ENCODE measurements at regions not wholly inside any gene's neighbourhood (a gene's known extent, or its start where the extent isn't known, plus 50 kb on each side); places are given as distances from the start of the nearest gene placed in this dataset.

DNA sequence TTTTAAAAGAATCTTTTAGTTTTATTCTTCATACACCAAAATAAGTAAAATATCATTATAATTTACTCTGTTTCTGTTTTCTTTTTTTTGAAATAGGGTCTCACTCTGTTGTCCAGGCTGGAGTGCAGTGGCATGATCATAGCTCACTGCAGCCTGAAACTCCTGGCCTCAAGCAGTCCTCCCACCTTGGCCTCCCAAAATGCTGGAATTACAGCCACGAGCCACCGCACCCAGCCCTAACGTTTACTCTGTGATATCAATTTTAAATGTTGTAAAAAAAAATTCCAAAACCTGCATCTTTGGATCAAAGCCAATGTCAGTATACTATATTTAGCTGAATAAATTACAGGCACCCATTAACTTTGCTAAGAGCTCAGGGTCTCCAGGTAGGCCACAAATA is 437.1 kb upstream of the USP15 start:
- CTCF ChIA-PET (ENCODE audit: unreplicated experiment) = no interaction called here
- H3K4me1 ChIP-seq (ENCODE audit: insufficient read depth, low read length, poor library complexity, severe bottlenecking) = no peaks in the 10 kb centered on the region
- H3K9me3 ChIP-seq (ENCODE audit: low read length) = no peaks in the 10 kb centered on the region
- H4K20me1 ChIP-seq (ENCODE audit: insufficient read depth, low read length) = no peaks in the 10 kb centered on the region
- BruUV-seq (replicated peaks) = no TSS peak
- no peak overlapping the region for H2AFZ ChIP-seq (ENCODE audit: low read length)
- H3K79me2 ChIP-seq (ENCODE audit: insufficient read depth, low read depth, low read length) = no peaks in the 10 kb centered on the region
- TF ChIP-seq, protein P1, sequence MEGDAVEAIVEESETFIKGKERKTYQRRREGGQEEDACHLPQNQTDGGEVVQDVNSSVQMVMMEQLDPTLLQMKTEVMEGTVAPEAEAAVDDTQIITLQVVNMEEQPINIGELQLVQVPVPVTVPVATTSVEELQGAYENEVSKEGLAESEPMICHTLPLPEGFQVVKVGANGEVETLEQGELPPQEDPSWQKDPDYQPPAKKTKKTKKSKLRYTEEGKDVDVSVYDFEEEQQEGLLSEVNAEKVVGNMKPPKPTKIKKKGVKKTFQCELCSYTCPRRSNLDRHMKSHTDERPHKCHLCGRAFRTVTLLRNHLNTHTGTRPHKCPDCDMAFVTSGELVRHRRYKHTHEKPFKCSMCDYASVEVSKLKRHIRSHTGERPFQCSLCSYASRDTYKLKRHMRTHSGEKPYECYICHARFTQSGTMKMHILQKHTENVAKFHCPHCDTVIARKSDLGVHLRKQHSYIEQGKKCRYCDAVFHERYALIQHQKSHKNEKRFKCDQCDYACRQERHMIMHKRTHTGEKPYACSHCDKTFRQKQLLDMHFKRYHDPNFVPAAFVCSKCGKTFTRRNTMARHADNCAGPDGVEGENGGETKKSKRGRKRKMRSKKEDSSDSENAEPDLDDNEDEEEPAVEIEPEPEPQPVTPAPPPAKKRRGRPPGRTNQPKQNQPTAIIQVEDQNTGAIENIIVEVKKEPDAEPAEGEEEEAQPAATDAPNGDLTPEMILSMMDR (conservative IDR thresholded peaks at IDR 0.05; ENCODE audit: low read length) = no peak
- no peak for TF ChIP-seq EZH2phosphoT487 (IDR thresholded peaks at IDR 0.05; ENCODE audit: borderline replicate concordance, low read depth, low read length)
- DNase-seq (ENCODE audit: low spot score) = no peak
- POLR2A ChIA-PET = no interaction called here
- intact Hi-C loops (cut with micrococcal nuclease; ENCODE audit: unreplicated experiment) = no loop called here
- no peak overlapping the region for H3K4me2 ChIP-seq (ENCODE audit: low read length)
- no peak overlapping the region for H3K4me3 ChIP-seq (ENCODE audit: low read depth, low read length, poor library complexity, severe bottlenecking)
- H3K9me2 ChIP-seq (ENCODE audit: insufficient read depth, low read length) = no peaks in the 10 kb centered on the region
- H3K36me3 ChIP-seq (ENCODE audit: insufficient read depth, low read length) = no peaks in the 10 kb centered on the region
- H3K27ac ChIP-seq (ENCODE audit: low read depth, low read length, poor library complexity, severe bottlenecking) = no peak overlapping the region

DNA sequence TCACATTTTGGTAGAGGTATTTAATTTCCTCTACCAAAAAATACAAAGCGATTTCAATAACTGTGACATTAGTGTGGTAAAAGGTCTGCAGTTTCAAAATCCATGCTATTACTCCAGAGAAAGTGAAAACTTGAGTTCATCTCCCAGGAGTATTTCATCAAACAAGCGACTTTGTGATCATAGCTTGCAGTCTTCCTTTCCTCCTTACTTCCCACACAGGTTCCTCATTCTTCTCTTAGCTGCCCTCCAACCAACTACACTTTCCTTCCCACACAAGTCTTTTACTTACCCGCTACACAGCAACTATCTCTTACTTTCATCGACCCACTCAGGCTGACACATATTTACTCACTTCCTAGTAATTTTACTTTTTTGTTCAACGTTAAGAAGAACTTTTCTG is 413.4 kb upstream of the USP15 start:
- no peak overlapping the region for H2AFZ ChIP-seq (ENCODE audit: low read length)
- no peaks in the 10 kb centered on the region for H4K20me1 ChIP-seq (ENCODE audit: insufficient read depth, low read length)
- no peaks in the 10 kb centered on the region for H3K9me3 ChIP-seq (ENCODE audit: low read length)
- no peak overlapping the region for H3K4me2 ChIP-seq (ENCODE audit: low read length)
- no TSS peak for BruUV-seq (replicated peaks)
- H3K36me3 ChIP-seq (ENCODE audit: insufficient read depth, low read length) = no peaks in the 10 kb centered on the region
- H3K27ac ChIP-seq (ENCODE audit: low read depth, low read length, poor library complexity, severe bottlenecking) = no peak overlapping the region
- CTCF ChIA-PET (ENCODE audit: unreplicated experiment) = no interaction called here
- DNase-seq (ENCODE audit: low spot score) = no peak
- no peak for TF ChIP-seq EZH2phosphoT487 (IDR thresholded peaks at IDR 0.05; ENCODE audit: borderline replicate concordance, low read depth, low read length)
- TF ChIP-seq, protein P1 (conservative IDR thresholded peaks at IDR 0.05; ENCODE audit: low read length) = no peak
- intact Hi-C loops (cut with micrococcal nuclease; ENCODE audit: unreplicated experiment) = no loop called here
- no peak overlapping the region for H3K4me3 ChIP-seq (ENCODE audit: low read depth, low read length, poor library complexity, severe bottlenecking)
- no peaks in the 10 kb centered on the region for H3K4me1 ChIP-seq (ENCODE audit: insufficient read depth, low read length, poor library complexity, severe bottlenecking)
- no peaks in the 10 kb centered on the region for H3K79me2 ChIP-seq (ENCODE audit: insufficient read depth, low read depth, low read length)
- no peaks in the 10 kb centered on the region for H3K9me2 ChIP-seq (ENCODE audit: insufficient read depth, low read length)
- POLR2A ChIA-PET = no interaction called here

DNA sequence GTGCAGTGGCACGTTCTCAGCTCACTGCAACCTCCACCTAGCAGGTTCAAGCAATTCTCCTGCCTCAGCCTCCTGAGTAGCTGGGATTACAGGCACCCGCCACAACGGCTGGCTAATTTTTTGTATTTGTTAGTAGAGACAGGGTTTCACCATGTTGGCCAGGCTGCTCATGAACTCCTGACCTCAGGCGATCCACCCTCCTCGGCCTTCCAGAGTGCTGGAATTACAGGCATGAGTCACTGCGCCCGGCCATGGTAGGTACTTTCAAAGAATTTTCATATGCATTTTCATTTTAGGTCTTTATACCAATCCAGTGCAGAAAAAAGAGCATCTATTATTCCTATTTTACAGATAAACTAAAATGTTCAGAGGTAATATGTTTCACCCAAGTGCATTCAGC is 411.3 kb upstream of the USP15 start:
- H3K36me3 ChIP-seq (ENCODE audit: insufficient read depth, low read length) = no peaks in the 10 kb centered on the region
- ChIA-PET CTCF (ENCODE audit: unreplicated experiment) (no interaction called here), POLR2A (no interaction called here)
- H3K9me3 ChIP-seq (ENCODE audit: low read length) = no peaks in the 10 kb centered on the region
- no peak overlapping the region for H3K4me3 ChIP-seq (ENCODE audit: low read depth, low read length, poor library complexity, severe bottlenecking)
- no peaks in the 10 kb centered on the region for H3K4me1 ChIP-seq (ENCODE audit: insufficient read depth, low read length, poor library complexity, severe bottlenecking)
- H3K9me2 ChIP-seq (ENCODE audit: insufficient read depth, low read length) = no peaks in the 10 kb centered on the region
- no peak overlapping the region for H2AFZ ChIP-seq (ENCODE audit: low read length)
- H3K79me2 ChIP-seq (ENCODE audit: insufficient read depth, low read depth, low read length) = no peaks in the 10 kb centered on the region
- no peak overlapping the region for H3K27ac ChIP-seq (ENCODE audit: low read depth, low read length, poor library complexity, severe bottlenecking)
- H3K4me2 ChIP-seq (ENCODE audit: low read length) = no peak overlapping the region
- intact Hi-C loops (cut with micrococcal nuclease; ENCODE audit: unreplicated experiment) = no loop called here
- no peaks in the 10 kb centered on the region for H4K20me1 ChIP-seq (ENCODE audit: insufficient read depth, low read length)
- no peak for DNase-seq (ENCODE audit: low spot score)
- TF ChIP-seq, protein P1 (conservative IDR thresholded peaks at IDR 0.05; ENCODE audit: low read length) = no peak
- TF ChIP-seq EZH2phosphoT487 (IDR thresholded peaks at IDR 0.05; ENCODE audit: borderline replicate concordance, low read depth, low read length) = no peak
- BruUV-seq (replicated peaks) = no TSS peak

All from OCI-LY7 (cell line).